GM12878 (cell line): ENCODE measurements at regions not wholly inside any gene's neighbourhood (a gene's known extent, or its start where the extent isn't known, plus 50 kb on each side); places are given as distances from the start of the nearest gene placed in this dataset.

ENCODE experiments used
- ATAC-seq: fragments of 200-7000 bp; cut with Tn5 transposase; 3 replicates; pipeline ENCODE4 v1.9.1; 2020; ENCODE audit warnings: mild to moderate bottlenecking, moderate library complexity
- BruUV-seq: library from RNA; stranded (reverse); fragments of 400-500 nt; replicated peaks from 2 replicates; lab custom pipeline; 2021; lab: Mats Ljungman, UMichigan
- CTCF ChIA-PET: fragments of 300-600 bp; sonication (Branson Sonifier 250); formaldehyde crosslinking; extraction: SDS; loops from one replicate; lab custom pipeline; 2021; ENCODE audit warnings: inconsistent platforms; lab: Yijun Ruan, JAX
- POLR2A ChIA-PET: fragments of 350-600 bp; formaldehyde crosslinking; extraction: SDS; loops from one replicate; lab custom pipeline; 2021; ENCODE audit warnings: inconsistent platforms; lab: Charles Lee
- RAD21 ChIA-PET: fragments of 300-600 bp; sonication (Branson Sonifier 250); formaldehyde crosslinking; loops from one replicate; lab custom pipeline; 2023; ENCODE audit warnings: antibody characterized with exemption; ENCODE audit not compliant: unreplicated experiment; lab: Charles Lee
- SMC1A ChIA-PET: fragments of 300-600 bp; sonication (Branson Sonifier 250); formaldehyde crosslinking; loops from one replicate; lab custom pipeline; 2023; ENCODE audit not compliant: unreplicated experiment, uncharacterized antibody; lab: Charles Lee
- DNase-seq: peaks from one replicate; pipeline ENCODE4 v3.0.0-alpha.2; 2011; ENCODE audit warnings: low read depth, low spot score
- FAIRE-seq: peaks from 3 replicates; lab custom pipeline; 2011; peaks lifted over from hg19 to GRCh38; lab: Jason Lieb, UNC
- H2AFZ ChIP-seq: 2 replicates; pipeline ENCODE4 v1.6.0; 2011; ENCODE audit warnings: low read depth, low read length, control low read depth; ENCODE audit not compliant: control insufficient read depth
- H3K27ac ChIP-seq: 2 replicates; pipeline ENCODE4 v1.5.1; 2011; ENCODE audit warnings: control low read depth; ENCODE audit not compliant: control insufficient read depth, insufficient read depth
- H3K27me3 ChIP-seq, 2 experiments: replicated peaks in 1 of 2; 2 replicates each; pipeline versions ENCODE4 v1.6.0 to v1.6.1; 2011; ENCODE audit warnings: low read length in 1 of 2; ENCODE audit not compliant: control insufficient read depth in 2 of 2, insufficient read depth in 2 of 2
- H3K36me3 ChIP-seq, 2 experiments: 2 replicates each; pipeline ENCODE4 v1.5.1; 2011; ENCODE audit warnings: low read length in 1 of 2; ENCODE audit not compliant: control insufficient read depth in 2 of 2, insufficient read depth in 2 of 2
- H3K4me1 ChIP-seq: 2 replicates; pipeline ENCODE4 v1.6.1; 2011; ENCODE audit warnings: mild to moderate bottlenecking, low read length, moderate library complexity, mixed read lengths; ENCODE audit not compliant: control insufficient read depth, insufficient read depth
- H3K4me2 ChIP-seq: 2 replicates; pipeline ENCODE4 v1.6.0; 2011; ENCODE audit warnings: control low read depth; ENCODE audit not compliant: control insufficient read depth, insufficient read depth
- H3K4me3 ChIP-seq: fragments of 200-600 bp; sonication (generic); 2 replicates; pipeline ENCODE4 v1.5.1; 2016
- H3K79me2 ChIP-seq: 2 replicates; pipeline ENCODE4 v1.6.0; 2011; ENCODE audit warnings: low read length; ENCODE audit not compliant: control insufficient read depth, insufficient read depth
- H3K9ac ChIP-seq: 2 replicates; pipeline ENCODE4 v1.8.0; 2011; ENCODE audit warnings: low read length, control low read depth, mixed read lengths; ENCODE audit not compliant: control insufficient read depth, insufficient read depth
- H3K9me3 ChIP-seq: replicated peaks from 3 replicates; pipeline ENCODE4 v1.5.1; 2011; ENCODE audit warnings: mild to moderate bottlenecking, low read length; ENCODE audit not compliant: control insufficient read depth, insufficient read depth
- H4K20me1 ChIP-seq: 2 replicates; pipeline ENCODE4 v1.6.0; 2011; ENCODE audit not compliant: control insufficient read depth, insufficient read depth
- BCL11A ChIP-seq: IDR thresholded peaks from 2 replicates; pipeline ENCODE4 v1.6.1; 2011; ENCODE audit warnings: low read depth, low read length
- CTCF ChIP-seq, 3 experiments: IDR thresholded peaks in 2 of 3; conservative IDR thresholded peaks in 1 of 3; 2 replicates each; pipeline ENCODE4 v1.5.1; 2011; ENCODE audit warnings: low read depth in 3 of 3, low read length in 3 of 3, mild to moderate bottlenecking in 3 of 3, control low read depth in 2 of 3, moderate library complexity in 2 of 3, inconsistent platforms in 1 of 3, mixed read lengths in 1 of 3; ENCODE audit not compliant: control insufficient read depth in 2 of 3, insufficient read depth in 1 of 3; ENCODE audit errors: extremely low read depth in 1 of 3
- EZH2 ChIP-seq: IDR thresholded peaks from 2 replicates; pipeline ENCODE4 v1.6.1; 2012; ENCODE audit warnings: low read depth, mild to moderate bottlenecking, control low read depth, inconsistent platforms, low read length, borderline replicate concordance; ENCODE audit not compliant: control insufficient read depth
- MTA2 ChIP-seq: fragments of 450-650 bp; IDR thresholded peaks from 2 replicates; pipeline ENCODE4 v1.6.1; 2016; ENCODE audit warnings: low read depth, mild to moderate bottlenecking, moderate library complexity
- NFXL1 ChIP-seq: fragments of 450-650 bp; IDR thresholded peaks from 2 replicates; pipeline ENCODE4 v1.6.1; 2017; ENCODE audit warnings: antibody characterized with exemption, mild to moderate bottlenecking, borderline replicate concordance
- PML ChIP-seq: IDR thresholded peaks from 2 replicates; pipeline ENCODE4 v1.6.1; 2012; ENCODE audit warnings: low read length, inconsistent platforms
- RBBP5 ChIP-seq: fragments of 200-600 bp; sonication (generic); conservative IDR thresholded peaks from 2 replicates; pipeline ENCODE4 v1.6.1; 2016
- SIX5 ChIP-seq: IDR thresholded peaks from 2 replicates; pipeline ENCODE4 v1.6.1; 2011; ENCODE audit warnings: mild to moderate bottlenecking, low read depth, low read length, moderate library complexity; ENCODE audit not compliant: severe bottlenecking
- YBX1 ChIP-seq: fragments of 450-650 bp; IDR thresholded peaks from 2 replicates; pipeline ENCODE4 v1.6.1; 2016; ENCODE audit warnings: antibody characterized with exemption
- ZZZ3 ChIP-seq: IDR thresholded peaks from 2 replicates; pipeline ENCODE4 v1.6.1; 2011; ENCODE audit warnings: low read depth; ENCODE audit not compliant: control insufficient read depth, insufficient read length
- WGBS: methylation state at CpG from one replicate; pipeline ENCODE4 v1.1.6; 2016; ENCODE audit warnings: low lambda C conversion rate; ENCODE audit not compliant: insufficient replicate concordance, insufficient coverage; ENCODE audit errors: missing lambda C conversion rate; 5-methylcytosine and 5-hydroxymethylcytosine counted together
- in situ Hi-C: fragments of 300-500 bp; cut with MboI; formaldehyde crosslinking; loops from 9 replicates; pipeline ENCODE4 v1.14.3; 2018; ENCODE audit warnings: mixed read lengths
- intact Hi-C: fragments of 100-400 bp; cut with micrococcal nuclease; formaldehyde crosslinking; loops from one replicate; pipeline ENCODE4 v1.14.2; 2022; ENCODE audit not compliant: unreplicated experiment
- TF ChIP-seq, protein P1 (sequence below): fragments of 450-650 bp; formaldehyde crosslinking; IDR thresholded peaks from 2 replicates; pipeline ENCODE4 v1.4.0; 2020; ENCODE audit warnings: mild to moderate bottlenecking, moderate library complexity
- TF ChIP-seq, protein P2 (sequence below): fragments of 450-650 bp; IDR thresholded peaks from 2 replicates; pipeline ENCODE4 v1.6.1; 2017; ENCODE audit warnings: mild to moderate bottlenecking, low read depth, inconsistent platforms; ENCODE audit not compliant: poor library complexity, severe bottlenecking

- Histone ChIP-seq H2AFZ (no peak overlapping the region), H3K4me3 (no peak overlapping the region), H3K4me2 (no peak overlapping the region), H3K27me3 (peaks cover 32 to 50% of the 10 kb centered on the region in 2 experiments), H3K79me2 (no peaks in the 10 kb centered on the region), H3K36me3 (no peaks in the 10 kb centered on the region), H4K20me1 (no peaks in the 10 kb centered on the region), H3K27ac (no peak overlapping the region), H3K9ac (no peak overlapping the region), H3K9me3 (no peaks in the 10 kb centered on the region; the same call in 2 of the 3 replicates), H3K4me1 (no peaks in the 10 kb centered on the region)
- no peak for ATAC-seq
- RAD21 ChIA-PET, result no interaction called here
- WGBS, result 44% methylated on average over 17 of the region's 17 CpGs
- no peak for TF ChIP-seq YBX1
- TF ChIP-seq PML, result no peak
- TF ChIP-seq, protein P1, sequence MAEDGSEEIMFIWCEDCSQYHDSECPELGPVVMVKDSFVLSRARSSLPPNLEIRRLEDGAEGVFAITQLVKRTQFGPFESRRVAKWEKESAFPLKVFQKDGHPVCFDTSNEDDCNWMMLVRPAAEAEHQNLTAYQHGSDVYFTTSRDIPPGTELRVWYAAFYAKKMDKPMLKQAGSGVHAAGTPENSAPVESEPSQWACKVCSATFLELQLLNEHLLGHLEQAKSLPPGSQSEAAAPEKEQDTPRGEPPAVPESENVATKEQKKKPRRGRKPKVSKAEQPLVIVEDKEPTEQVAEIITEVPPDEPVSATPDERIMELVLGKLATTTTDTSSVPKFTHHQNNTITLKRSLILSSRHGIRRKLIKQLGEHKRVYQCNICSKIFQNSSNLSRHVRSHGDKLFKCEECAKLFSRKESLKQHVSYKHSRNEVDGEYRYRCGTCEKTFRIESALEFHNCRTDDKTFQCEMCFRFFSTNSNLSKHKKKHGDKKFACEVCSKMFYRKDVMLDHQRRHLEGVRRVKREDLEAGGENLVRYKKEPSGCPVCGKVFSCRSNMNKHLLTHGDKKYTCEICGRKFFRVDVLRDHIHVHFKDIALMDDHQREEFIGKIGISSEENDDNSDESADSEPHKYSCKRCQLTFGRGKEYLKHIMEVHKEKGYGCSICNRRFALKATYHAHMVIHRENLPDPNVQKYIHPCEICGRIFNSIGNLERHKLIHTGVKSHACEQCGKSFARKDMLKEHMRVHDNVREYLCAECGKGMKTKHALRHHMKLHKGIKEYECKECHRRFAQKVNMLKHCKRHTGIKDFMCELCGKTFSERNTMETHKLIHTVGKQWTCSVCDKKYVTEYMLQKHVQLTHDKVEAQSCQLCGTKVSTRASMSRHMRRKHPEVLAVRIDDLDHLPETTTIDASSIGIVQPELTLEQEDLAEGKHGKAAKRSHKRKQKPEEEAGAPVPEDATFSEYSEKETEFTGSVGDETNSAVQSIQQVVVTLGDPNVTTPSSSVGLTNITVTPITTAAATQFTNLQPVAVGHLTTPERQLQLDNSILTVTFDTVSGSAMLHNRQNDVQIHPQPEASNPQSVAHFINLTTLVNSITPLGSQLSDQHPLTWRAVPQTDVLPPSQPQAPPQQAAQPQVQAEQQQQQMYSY (CRISPR knock-in tag), result no peak
- TF ChIP-seq ZZZ3, result no peak
- TF ChIP-seq BCL11A, result no peak
- no peak for TF ChIP-seq NFXL1
- no peak for TF ChIP-seq CTCF (IDR thresholded peaks at IDR 0.05 in 2 of 3, conservative IDR thresholded peaks at IDR 0.05 in 1 of 3; ENCODE audit: control insufficient read depth in 2 of 3, extremely low read depth in 1 of 3, insufficient read depth in 1 of 3, low read depth in 3 of 3, low read length in 3 of 3)
- TF ChIP-seq EZH2, result no peak
- TF ChIP-seq, protein P2, sequence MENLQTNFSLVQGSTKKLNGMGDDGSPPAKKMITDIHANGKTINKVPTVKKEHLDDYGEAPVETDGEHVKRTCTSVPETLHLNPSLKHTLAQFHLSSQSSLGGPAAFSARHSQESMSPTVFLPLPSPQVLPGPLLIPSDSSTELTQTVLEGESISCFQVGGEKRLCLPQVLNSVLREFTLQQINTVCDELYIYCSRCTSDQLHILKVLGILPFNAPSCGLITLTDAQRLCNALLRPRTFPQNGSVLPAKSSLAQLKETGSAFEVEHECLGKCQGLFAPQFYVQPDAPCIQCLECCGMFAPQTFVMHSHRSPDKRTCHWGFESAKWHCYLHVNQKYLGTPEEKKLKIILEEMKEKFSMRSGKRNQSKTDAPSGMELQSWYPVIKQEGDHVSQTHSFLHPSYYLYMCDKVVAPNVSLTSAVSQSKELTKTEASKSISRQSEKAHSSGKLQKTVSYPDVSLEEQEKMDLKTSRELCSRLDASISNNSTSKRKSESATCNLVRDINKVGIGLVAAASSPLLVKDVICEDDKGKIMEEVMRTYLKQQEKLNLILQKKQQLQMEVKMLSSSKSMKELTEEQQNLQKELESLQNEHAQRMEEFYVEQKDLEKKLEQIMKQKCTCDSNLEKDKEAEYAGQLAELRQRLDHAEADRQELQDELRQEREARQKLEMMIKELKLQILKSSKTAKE, result no peak
- no peak for TF ChIP-seq MTA2
- no peak for TF ChIP-seq RBBP5
- no peak for TF ChIP-seq SIX5
- CTCF ChIA-PET, result interaction anchor here (0.9 to 1.2 kb wide), 4 partner anchors 9 to 274 kb away, joined by 3 read pairs; no protein-coding TSS in a partner anchor
- no TSS peak for BruUV-seq
- DNase-seq, result no peak
- in situ Hi-C loops (no loop called here), intact Hi-C loops (loop anchor here (5.0 to 10.0 kb wide), 2 partner anchors 275 to 367 kb away; partner anchors contain the start of gene C11orf96)
- POLR2A ChIA-PET, result no interaction called here
- no peak for FAIRE-seq
- SMC1A ChIA-PET, result interaction anchor here (1.8 kb wide), 1 partner anchor 274 kb away, joined by 7 read pairs; no protein-coding TSS in a partner anchor
These were observed 102.8 kb upstream of the HSD17B12 start for GRCh38 chr11:43577566-43578264.
